Stimulated activated CD4-positive, alpha-beta T cell treated with anti-CD3 and anti-CD28 coated beads, TNF-alpha, amount 100 ng/mL, for 48 hours (primary cell): ENCODE measurements at regions not wholly inside any gene's neighbourhood (a gene's known extent, or its start where the extent isn't known, plus 50 kb on each side); places are given as distances from the start of the nearest gene placed in this dataset.

Source experiments
- DNase-seq, 3 donors: peaks; one replicate each; pipeline ENCODE4 v3.0.0-alpha.2; 2020; ENCODE audit warnings: low read depth in 3 of 3

DNA sequence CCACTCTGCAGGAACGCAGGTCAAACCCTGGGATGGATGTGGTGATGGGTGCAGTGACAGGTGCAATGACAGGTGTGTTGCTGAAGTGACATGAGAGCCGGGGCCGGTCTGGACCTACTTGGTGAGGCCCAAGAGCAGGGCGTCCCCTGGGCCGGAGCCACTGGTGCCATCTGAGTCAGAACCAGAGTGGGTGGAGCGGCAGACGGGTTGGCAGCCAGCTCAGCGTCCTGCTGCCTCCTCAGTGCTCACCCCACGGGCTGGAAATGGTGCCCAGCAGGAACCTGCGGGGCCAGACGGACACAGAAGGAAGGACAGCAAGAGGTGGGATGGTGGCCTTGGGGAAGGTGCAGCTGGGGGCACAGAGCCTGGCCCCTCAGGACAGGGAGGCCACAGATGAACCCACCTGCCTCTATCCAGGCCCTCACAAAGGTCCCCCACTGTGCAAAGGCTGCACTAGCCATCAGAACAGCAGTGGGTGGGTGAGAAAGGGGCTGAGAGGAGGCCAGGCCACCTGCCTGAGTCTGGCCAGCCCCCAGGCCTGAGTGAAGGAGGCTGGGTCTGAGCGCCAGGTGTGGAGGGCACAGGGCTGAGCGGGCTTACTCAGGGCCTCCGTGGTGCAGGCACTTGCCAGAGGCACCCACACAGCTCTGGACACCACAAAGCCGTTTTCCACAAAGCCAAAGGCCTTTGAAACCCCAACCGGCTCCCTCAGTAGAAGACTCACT, 129.0 kb upstream of the PPP2R2D start:
- no peak for DNase-seq

DNA sequence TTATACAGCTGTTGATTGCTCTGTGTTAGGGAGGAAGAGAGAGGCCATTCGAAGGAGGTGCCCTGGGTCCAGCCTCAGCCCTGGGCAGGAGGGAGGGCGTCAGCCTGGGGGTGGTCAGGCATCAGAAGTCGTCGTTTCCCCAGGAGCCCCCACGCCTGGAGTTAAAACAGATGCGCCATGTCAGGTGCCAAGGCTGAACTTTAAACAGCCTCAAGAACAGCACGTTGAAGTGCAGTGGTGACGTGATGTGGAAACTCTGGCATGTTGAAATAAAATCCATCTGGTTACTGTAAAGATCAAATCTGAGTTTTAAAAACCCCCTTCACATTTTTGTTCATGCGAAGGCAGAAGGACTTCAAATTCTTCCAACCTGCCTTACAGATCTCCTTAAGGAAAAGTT, 128.4 kb upstream of the PPP2R2D start:
- no peak for DNase-seq

DNA sequence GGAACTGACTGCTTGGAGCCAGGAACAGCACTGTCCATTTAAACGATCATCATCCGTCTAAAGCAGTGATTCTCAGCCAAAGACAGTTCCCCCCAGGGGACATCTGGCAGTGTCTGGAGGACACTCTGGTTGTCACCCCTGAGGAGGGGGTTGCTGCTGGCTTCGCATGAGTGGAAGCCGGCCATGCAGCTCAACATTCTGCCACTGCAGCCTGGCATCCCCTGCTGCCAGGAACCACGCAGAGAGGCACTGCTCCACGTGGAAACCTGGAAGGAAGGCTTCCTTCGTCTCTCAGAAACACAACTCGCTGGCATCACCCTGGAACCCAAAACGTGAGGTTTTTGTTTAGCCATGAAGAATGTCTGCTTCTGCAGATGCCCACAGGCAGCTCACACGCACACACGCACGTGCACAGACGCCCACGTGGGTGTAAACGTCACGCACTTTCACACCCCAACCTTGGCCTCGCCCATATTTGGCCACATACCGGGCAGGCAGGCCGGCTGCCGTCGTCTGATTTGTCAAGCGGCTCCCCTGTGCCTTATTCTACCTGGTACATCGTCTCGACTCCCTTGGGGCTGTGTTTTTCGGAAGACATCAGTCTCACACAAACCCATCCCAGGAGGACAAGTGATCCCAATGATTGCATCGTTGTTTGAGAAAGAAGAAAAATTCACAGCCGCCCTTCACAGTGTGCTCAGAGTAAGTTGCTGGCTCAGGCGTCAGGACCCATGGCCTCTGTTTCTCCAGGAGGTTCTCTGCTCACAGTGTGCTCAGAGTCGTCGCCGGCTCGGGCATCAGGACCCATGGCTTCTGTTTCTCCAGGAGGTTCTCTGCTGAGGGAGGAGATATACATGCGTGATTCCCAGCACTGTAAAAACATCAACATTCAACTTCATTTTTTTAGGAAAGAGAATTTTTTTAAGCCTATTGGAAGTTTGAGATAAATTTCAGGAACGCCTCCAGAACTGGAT, 127.2 kb upstream of the PPP2R2D start:
- no peak for DNase-seq

DNA sequence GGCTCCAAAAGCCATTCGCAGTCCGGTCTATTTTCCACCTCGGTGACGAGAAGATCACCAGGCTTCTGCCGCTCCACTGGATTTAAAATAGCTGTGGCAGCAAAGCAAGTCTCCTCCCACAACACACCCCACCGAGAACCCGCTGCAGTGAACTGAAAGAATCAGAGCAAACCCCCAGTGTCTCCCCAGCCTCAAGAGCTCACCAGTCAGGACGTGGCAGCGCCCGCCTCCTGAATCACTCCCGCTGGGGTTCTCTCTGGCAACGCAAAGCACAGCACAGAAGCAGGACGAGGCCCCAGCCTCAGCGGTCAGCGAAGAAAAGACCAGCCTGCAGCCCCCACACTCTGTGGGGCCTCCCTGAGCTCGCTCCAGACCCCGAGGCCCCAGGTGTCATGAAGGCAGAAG, 126.1 kb upstream of the PPP2R2D start:
- no peak for DNase-seq

DNA sequence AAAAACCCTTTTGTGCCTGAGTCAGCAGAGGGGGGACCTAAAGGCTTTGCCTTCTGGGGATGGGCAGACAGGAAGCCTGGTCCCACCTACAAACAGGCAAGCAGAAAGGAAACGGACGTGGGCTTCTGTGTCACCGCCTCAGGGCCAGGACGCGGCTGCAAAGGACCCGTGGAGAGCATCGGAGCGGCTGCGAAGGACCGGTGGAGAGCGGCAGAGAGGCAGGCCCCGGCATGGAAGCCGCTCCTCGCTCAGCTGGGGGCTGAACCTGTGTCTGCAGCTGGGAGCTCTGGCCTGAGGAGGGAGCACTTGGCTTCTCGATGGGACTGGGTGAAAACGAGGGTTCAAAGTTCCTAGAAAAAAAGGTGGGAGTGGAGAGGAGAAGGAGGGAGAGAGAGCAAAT, 125.4 kb upstream of the PPP2R2D start:
- no peak for DNase-seq

DNA sequence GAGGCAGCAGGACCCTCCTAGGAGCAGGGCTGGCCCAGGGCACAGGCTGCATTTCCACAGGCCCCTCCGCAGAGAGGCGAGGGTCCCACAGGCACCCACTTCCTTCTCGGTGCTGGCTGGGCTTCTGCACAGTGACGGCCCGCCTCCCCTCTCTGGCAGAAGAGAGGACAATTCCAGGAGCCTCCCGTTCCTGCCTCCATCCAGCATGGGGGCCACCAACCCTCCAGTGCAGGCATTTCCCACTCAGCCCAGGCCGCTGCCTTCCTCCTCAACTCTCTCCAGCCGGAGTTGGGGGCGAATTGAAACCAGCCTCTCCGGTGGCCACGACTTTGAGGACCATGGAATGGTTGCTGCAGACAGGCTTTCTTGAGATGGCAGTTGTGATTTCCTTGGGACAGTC, 125.0 kb upstream of the PPP2R2D start:
- DNase-seq, result no peak

DNA sequence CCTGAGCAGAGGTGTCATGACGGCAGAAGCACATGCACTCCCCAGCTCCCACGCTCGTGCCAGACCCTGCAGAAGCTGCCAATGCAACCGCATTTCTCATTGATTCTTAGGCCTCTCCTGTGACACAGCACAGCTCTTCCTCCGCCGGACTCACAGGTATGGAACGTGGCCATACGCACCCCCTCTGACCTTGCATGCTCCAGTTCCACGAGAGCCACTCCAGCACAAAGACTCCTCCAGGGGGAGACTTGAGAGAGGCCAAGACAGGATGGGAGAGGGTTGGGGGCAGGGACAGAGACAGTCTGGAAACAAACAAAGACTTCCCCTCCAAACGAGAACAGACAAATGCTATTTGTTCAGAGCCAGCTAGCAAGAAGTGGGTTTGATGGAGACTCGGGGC, 124.3 kb upstream of the PPP2R2D start:
- no peak for DNase-seq

DNA sequence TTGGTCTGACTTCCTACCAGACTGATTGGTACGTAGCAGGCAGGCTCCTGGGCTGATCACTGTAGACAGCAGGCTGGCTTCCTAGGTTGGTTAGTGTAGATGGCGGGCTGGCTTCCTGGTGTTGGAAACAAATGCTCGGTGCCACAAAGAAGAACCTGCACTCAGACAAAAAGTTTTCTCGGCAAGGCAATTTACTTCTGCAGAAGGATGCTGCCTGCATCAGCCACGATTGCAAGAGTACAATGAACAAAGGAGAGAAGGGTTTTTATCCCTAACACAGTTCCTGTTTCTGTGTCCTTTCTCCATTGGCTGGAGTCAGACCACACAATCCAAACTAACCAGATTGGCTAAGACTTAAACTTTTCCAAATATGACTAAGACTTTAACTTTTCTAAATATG, 123.6 kb upstream of the PPP2R2D start:
- DNase-seq, result no peak

DNA sequence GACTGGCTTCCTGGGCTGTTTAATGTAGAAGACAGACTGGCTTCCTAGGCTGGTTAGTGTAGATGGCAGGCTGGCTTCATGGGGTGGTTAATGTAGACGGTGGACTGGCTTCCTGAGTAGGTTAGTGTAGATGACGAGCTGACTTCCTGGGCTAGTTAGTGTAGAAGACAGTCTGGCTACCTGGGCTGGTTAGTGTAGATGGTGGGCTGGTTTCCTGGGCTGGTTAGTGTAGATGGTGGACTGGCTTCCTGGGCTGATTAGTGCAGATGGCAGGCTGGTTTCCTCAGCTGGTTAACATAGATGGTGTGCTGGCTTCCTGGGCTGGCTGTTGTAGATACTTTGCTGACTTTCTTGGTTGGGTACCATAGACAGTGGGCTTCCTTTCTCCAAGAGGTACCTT, 122.9 kb upstream of the PPP2R2D start:
- DNase-seq, result no peak

DNA sequence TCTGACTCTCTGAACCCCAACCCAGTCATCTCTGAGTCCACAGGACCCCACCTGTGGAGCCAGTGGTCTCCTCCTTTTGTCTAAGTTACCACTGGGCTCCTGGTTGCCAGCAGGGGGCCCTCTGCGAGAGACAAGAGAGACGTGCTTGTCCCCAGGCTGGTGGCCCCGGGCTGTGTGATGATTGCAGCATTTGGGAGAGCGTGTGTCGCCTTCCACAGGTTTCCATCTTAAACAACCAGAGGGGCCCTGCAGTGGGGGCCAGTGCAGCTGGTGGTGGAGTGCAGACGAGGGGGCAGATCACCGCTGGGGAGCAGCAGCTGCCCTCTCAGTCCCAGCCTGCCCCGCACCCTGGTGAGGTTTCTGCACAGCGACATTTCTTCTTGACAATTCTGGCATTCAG, 122.4 kb upstream of the PPP2R2D start:
- no peak for DNase-seq

DNA sequence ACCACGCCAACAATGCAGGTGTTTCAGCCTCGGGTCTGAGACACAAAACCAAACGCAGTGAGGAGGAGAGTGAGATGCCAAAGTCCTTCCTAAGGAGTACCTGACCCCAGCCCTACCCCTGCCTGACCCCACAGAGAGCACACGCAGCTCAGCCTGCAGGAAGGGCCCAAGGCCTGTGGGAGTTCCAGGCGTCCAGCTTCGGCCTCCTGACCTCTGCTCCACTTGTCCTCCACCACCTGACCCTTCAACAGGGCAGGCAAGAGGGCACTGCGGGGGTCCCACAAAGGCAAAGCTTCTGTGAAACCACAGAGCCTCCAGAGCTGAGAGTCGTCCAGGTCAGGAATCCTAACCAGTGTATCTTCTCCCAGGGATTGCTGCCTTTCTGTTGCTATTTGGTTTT, 122.0 kb upstream of the PPP2R2D start:
- DNase-seq, result no peak

DNA sequence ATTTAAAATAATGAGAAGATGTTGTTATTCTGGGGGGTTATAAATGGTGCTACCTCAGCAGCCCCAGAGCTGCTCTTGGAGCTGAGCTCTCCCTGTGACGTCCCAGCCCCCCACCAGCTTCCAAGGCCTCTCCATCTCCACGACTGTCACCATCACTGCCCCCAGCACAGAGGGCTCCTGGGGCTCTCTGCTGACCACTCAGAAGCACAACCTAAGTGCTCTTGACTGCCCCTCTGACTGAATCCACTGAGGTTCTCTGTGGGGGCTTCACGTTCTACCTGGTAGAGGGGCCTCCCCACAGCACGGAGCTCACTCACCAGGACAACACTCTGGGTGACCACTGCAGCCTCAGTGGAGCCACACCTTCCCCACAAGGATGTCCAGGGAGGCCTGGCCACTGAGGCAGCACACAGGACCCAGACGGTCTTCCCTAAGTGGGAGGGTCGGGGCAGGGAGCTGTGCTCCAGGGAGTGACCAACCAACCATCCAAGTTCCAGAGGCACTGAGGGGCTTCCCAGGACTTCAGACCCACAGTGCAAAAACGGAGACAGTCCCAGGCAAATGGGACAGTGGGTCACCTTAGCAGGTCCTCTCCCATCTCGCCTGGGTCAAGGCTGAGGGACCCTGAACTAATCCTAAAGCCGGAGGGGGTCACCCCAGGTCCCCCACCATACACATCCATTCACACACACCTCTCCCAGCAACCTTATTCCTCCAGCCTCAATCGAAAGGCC, 121.0 kb upstream of the PPP2R2D start:
- no peak for DNase-seq

DNA sequence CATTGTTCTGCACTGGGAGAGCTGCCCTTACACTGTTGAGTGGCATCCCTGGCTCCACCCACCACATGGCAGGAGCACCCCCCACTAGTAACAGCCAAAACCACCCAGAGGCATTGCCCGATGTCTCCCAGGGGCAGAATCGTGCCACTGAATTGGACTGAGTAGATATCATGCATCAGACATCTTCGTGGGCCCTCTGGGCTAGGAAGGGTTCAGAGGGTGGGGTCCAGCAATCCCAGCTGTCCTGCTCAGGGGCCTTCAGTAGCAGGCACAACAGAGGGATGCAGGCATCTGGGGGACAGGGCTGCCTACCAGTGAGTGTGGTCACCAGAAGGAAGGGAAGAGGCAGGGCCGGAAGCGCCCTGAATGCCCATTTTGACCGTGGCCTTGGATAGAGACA, 119.7 kb upstream of the PPP2R2D start:
- no peak for DNase-seq

DNA sequence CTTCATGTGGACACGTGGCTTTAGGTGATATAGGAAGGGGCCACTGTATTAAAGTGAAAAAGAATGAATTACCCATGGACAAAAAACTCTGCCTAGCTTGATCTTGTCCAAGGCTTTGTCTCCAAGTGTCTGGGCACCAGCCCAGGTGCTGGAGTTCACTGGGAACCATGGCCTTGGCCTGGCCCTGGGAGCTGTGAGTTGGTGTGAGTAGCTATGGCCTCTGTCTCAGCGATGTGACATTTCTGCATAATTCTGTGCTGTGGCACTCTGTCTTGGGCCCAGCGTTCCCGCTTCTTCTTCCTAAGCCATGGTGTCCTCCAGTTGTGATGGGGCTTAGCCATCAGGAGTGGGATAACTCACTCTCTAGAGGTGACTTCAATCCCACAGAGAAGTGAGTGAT, 119.0 kb upstream of the PPP2R2D start:
- DNase-seq, result no peak

DNA sequence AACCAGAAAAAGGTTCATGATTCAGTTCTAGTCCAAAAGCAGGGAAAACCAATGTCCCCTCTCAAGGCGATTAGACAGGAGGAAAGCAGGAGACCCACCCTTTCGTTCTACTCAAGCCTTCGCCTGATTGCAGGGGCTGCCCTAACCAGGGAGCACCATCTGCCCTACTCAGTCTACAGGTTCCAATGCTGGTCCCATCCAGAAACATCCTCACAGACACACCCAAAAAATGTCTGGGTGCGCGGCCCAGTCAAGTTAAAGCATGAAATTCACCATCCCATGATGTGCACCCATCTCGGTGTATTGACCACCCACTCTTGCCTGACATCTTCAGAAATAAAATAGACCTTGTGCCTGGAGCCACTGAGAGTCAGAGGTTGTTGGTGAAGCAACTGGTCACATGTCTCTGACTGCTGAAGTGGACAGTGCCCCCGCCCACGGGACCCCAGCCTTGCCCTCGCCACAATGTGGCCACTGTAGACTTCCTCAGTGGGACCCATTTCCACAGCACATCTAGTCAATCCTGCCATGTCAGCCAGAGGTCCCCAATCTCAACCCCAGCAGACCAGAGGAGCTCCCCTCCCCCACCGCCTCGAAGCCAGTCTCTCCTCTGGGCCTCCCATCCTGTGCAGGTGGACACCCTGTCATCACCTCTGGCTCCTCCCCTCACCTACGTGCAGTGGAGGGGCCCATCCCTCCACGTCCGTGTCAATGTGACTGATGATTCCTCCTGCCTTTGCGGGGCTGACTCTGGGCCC, 116.3 kb upstream of the PPP2R2D start:
- no peak for DNase-seq

DNA sequence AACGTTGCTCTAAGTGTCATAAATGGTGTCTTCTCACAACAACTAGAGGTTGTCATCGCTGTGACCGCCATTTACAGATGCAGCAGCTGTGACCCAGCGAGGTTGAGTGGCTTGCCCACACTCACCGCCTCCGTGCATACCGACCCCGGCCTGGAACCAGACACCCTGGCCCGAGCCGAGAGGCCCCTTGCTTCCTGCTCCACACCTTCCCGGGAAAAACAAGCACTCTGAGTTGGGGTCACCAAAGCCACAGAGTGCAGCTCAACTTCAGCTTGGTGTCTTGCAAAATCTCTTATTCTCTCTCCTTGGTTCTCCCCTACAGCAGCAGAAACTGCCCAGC, 115.7 kb upstream of the PPP2R2D start:
- no peak for DNase-seq

DNA sequence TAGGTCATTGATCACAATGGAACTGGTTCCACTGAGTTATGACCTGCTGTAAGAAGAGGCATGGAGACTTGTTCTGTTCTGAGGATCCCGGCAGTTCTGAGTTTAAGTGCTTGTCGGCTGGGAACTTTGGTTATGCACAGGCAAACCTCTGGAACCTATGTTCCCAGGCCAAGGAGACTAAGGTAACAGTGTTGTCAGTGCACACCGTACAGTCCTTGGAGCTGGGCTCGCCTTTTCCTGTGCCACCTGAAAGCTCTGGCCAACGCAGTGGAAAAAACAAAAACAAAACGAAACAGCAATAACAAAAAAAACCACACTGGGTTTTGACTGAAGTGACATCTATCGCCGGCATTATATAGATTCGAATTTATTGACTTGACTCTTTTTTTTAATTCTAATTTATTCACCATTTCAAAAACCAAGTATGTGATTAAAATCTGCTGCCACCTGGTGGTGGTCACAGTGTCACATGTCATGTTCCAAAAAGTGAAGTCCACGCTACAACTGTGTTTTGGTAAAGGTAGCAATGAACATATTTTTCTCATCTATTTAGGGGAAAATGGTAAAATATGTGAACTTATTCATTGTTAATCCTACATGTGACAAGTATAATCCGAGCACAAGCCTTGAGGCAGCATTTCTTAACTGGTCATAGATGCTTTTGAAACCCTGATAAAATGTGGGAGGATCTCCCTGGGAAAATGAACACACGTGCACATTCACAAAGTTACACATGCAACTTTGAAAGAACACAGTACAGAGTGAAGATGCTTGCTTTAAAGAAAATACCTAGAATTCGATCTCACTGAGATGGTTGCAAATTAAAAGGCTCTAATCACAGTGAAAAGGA, 113.8 kb upstream of the PPP2R2D start:
- peak in 1 of 3 donors; percentile 20 for DNase-seq

DNA sequence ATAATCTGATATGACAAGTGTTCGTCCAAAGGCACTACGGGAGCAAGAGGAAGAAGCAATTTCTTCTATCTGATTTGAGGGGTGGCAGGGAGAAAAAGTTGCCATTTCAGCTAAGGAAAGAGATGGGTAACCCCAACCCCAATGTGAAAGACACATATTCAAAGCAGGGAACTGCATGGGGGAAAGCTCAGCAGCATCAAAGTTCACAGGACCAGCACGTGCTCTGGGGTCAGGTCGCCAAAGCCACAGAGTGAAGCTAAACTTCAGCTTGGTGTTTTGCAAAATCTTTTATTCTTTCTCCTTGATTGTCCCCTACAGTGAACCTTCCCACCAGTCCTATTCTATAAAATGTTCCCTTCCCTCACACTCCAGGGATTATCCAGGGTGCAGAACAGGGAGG, 112.8 kb upstream of the PPP2R2D start:
- DNase-seq, result no peak

DNA sequence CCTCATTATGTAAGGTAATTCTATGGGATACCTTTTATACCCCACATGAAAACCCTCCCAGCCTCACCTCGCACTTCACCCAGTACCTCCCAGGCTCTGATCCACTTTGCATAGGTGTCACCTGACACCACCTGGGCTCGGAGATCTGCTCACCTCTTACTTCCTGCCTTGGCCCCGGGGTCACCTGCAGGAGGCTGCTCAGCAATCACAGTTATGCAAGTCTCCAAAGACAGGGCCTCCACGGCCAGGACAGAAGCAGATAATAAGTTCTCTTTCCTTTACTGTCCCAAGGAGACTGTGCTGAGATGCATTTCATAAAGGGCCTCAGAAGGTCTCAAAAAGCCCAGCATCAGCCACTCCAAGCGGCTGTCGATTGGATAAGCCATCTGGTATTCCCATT, 112.4 kb upstream of the PPP2R2D start:
- DNase-seq, result no peak

DNA sequence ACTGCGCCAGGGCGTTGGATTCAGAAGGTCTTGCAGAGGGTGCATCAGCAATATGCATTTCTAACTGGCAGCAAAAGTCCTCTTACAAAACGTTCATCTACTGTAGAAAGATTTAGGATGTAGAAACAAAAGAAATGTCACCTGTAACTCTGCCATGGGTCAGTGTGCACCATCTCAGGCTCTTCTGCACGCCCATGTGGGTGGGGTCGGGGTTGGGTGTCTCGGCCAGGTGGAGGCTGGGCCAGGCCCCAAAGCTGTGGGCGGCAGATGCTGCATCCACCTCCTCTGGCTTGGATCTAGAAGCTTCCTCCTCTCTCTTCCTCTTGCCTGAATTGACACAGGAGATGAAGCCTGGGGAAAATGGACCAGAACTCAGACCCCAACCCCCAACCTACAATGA, 111.3 kb upstream of the PPP2R2D start:
- no peak for DNase-seq

DNA sequence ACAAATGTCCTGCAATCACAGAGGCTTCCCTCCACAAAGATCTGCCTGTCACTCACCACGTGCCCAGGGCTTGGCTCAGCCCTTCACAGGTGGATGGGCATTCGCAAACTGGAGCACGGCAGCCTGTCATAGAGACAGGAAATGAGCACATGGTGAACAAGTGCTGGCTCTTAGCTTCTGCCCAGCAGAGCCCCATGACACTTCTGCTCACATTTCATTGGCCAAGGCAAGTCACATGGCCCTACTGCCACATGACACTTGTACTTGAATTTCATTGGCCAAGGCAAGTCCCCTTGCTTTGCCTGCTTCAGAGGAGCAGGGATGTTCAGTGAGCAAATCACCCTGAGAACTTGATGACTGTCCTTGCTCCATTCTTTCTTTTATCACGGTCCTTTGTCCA, 110.8 kb upstream of the PPP2R2D start:
- peak in 2 of 3 donors; percentile 17 to 38 for DNase-seq
